ENCODE measurements at regions not wholly inside any gene's neighbourhood (a gene's known extent, or its start where the extent isn't known, plus 50 kb on each side); places are given as distances from the start of the nearest gene placed in this dataset.

- H3K27me3 ChIP-seq = no peaks in the 10 kb centered on the region
- TF ChIP-seq CTCF (IDR thresholded peaks at IDR 0.05) (no peak), POLR2A (IDR thresholded peaks at IDR 0.05) (no peak)
- H3K4me3 ChIP-seq = no peak overlapping the region
- WGBS, 2 donors = 16 to 66% methylated on average over 2 of the region's 2 CpGs
- H3K36me3 ChIP-seq = no peaks in the 10 kb centered on the region
- H3K27ac ChIP-seq = peak overlapping the region; percentile 41 to 88 (median 82)
- no peaks in the 10 kb centered on the region for H3K9me3 ChIP-seq
- peaks cover 0 to 42% (median 13%) of the 10 kb centered on the region in 3 donors for H3K4me1 ChIP-seq
- intact Hi-C loops (cut with DNase I) = no loop called here
- no peak for DNase-seq
Measured at GRCh38 chr4:38241541-38241940, 281.3 kb downstream of the PTTG2 start.

- no peaks in the 10 kb centered on the region for H3K36me3 ChIP-seq
- whole genome bisulfite sequencing, 2 donors = 44 to 58% methylated on average over 4 of the region's 4 CpGs
- H3K27me3 ChIP-seq = no peaks in the 10 kb centered on the region
- H3K27ac ChIP-seq = peak overlapping the region; percentile 41 to 88 (median 82)
- peaks cover 0 to 36% (median 8%) of the 10 kb centered on the region in 3 donors for H3K4me1 ChIP-seq
- no peak for TF ChIP-seq CTCF (IDR thresholded peaks at IDR 0.05)
- no peak for TF ChIP-seq POLR2A (IDR thresholded peaks at IDR 0.05)
- no peak for DNase-seq
- H3K4me3 ChIP-seq = no peak overlapping the region
- intact Hi-C loops (cut with DNase I) = no loop called here
- no peaks in the 10 kb centered on the region for H3K9me3 ChIP-seq
Measured at GRCh38 chr4:38242101-38242500, 281.9 kb downstream of the PTTG2 start.

- H3K27ac ChIP-seq = peak overlapping the region in 3 of 4 donors; percentile 78 to 88 (median 85)
- no peaks in the 10 kb centered on the region for H3K27me3 ChIP-seq
- H3K9me3 ChIP-seq = no peaks in the 10 kb centered on the region
- DNase-seq = no peak
- H3K4me3 ChIP-seq = peak overlapping the region in 1 of 4 donors; percentile 5
- H3K4me1 ChIP-seq = peaks cover 0 to 30% (median 7%) of the 10 kb centered on the region in 3 donors
- no peaks in the 10 kb centered on the region for H3K36me3 ChIP-seq
- intact Hi-C loops (cut with DNase I) = no loop called here
- no peak for TF ChIP-seq POLR2A (IDR thresholded peaks at IDR 0.05)
- TF ChIP-seq CTCF (IDR thresholded peaks at IDR 0.05) = no peak
- 66 to 67% methylated on average over 3 of the region's 4 CpGs for WGBS, 2 donors
Measured at GRCh38 chr4:38242822-38243387, 282.7 kb downstream of the PTTG2 start.

- Histone ChIP-seq H3K4me3 (peak overlapping the region in 1 of 4 donors; percentile 5), H3K36me3 (no peaks in the 10 kb centered on the region), H3K9me3 (no peaks in the 10 kb centered on the region), H3K27ac (peak overlapping the region in 3 of 4 donors; percentile 78 to 88 (median 85)), H3K27me3 (no peaks in the 10 kb centered on the region), H3K4me1 (peaks cover 0 to 30% (median 7%) of the 10 kb centered on the region in 3 donors)
- no peak for DNase-seq
- TF ChIP-seq POLR2A (IDR thresholded peaks at IDR 0.05) = no peak
- TF ChIP-seq CTCF (IDR thresholded peaks at IDR 0.05) = no peak
- 56 to 74% methylated on average over 6 of the region's 6 CpGs for WGBS, 2 donors
- intact Hi-C loops (cut with DNase I) = no loop called here
Measured at GRCh38 chr4:38243388-38244053, 283.3 kb downstream of the PTTG2 start.

GRCh38 chr4:38254825-38255224 lies 294.6 kb downstream of the PTTG2 start:
- H3K36me3 ChIP-seq = no peaks in the 10 kb centered on the region
- H3K9me3 ChIP-seq = peaks cover 0 to 6% (median 6%) of the 10 kb centered on the region in 3 donors
- WGBS, 2 donors = 88 to 100% methylated on average over 1 of the region's 1 CpG
- no peak overlapping the region for H3K4me3 ChIP-seq
- no peaks in the 10 kb centered on the region for H3K27me3 ChIP-seq
- TF ChIP-seq POLR2A (IDR thresholded peaks at IDR 0.05) = no peak
- TF ChIP-seq CTCF (IDR thresholded peaks at IDR 0.05) = no peak
- H3K4me1 ChIP-seq = no peaks in the 10 kb centered on the region
- intact Hi-C loops (cut with DNase I) = no loop called here
- no peak for DNase-seq
- no peak overlapping the region for H3K27ac ChIP-seq
